Posterior cingulate gyrus (tissue), 11 donors: ENCODE measurements at regions not wholly inside any gene's neighbourhood (a gene's known extent, or its start where the extent isn't known, plus 50 kb on each side); places are given as distances from the start of the nearest gene placed in this dataset.
A peak's percentile ranks its signal among the peaks of the same experiment; 100 is the strongest.
"Not testable (repeated sequence)": the region's sequence is repeated elsewhere in the genome, so short reads cannot be mapped to it uniquely, and the experiment has no call there.

ENCODE experiments used
- DNase-seq, 10 donors: peaks; one replicate each; pipeline versions ENCODE4 v3.0.0 to v3.0.0-alpha.2; 2020 to 2021; ENCODE audit warnings: mixed read lengths in 3 of 10
- intact Hi-C: fragments of 100-400 bp; cut with DNase I; formaldehyde crosslinking; loops from one replicate; pipeline ENCODE4 v1.15.1; 2023

DNA sequence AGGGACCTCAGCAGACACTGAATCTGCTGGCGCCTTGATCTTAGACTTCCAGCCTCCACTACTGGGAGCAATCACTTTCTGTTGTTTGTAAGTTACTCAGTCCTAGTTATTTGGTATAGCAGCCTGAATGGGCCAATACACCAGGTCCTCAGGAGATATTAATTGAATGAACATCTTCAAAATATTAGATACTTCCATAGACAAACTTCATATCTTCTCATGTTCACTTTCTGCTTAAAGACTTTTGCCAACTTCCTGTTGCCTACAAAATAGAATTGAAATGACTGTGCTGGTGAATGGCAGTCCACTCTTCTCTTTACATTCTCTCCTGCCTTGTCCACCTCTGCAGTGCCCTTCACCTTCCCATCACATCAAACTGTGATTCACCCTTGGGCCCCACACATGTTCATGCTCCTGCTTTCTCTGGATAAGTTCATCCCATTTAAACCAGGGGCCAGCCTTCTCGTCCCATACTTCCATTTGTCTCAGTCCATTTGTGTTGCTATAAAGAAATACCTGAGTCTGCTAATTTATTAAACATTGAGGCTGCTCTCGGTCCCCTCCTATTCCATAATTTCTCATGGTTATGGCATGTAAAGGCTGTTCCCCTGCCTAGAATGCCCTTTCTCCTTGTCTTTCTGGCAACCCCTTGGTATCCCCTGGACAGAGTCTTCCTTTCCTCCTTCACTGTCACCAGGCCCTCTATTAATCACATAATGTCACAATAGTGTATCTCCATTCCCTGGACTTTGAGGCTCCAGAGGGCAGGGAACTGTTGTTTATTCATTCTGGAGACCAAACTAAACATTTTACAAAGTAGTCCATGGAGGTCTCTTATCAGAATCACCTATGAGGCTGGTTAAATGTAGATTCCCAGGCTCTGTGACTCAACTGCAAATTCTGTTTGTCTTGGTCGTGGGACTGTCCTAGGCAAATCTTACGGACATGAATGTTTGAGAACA is 148.3 kb upstream of the TMEM170B start:
- intact Hi-C loops: no loop called here
- no peak for DNase-seq

DNA sequence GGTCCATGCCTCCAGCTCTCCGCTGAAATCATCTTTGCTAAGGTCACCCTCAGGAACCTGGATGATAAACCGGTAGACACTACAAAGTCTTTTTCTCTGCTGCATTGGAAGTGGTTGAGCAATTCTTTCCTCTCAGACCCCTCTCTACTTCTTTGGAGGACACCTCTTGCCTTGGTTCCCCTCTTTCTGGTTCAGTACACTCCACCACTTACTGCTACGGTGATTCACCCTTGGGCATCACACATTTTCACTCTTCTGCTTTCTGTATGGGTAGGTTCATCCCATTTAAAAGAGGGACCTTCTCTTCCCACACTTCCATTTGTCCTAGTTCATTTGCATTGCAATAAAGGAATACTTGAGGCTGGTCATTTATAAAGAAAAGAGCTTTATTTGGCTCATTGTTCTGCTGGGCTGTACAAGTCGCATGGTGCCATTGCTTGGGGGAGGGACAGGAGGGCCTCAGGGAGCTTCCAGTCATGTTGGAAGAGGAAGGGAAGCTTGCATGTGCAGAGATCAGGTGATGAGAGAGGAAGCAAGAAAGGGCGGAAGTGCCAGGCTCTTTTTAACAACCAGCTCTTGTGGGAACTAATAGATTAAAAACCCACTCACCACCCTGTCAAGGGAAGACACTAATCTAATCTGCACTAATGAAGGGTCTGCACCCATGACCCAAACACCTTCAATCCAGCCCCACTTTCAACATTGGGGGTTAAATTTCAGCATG is 149.7 kb upstream of the TMEM170B start:
- no peak for DNase-seq
- intact Hi-C loops: no loop called here

DNA sequence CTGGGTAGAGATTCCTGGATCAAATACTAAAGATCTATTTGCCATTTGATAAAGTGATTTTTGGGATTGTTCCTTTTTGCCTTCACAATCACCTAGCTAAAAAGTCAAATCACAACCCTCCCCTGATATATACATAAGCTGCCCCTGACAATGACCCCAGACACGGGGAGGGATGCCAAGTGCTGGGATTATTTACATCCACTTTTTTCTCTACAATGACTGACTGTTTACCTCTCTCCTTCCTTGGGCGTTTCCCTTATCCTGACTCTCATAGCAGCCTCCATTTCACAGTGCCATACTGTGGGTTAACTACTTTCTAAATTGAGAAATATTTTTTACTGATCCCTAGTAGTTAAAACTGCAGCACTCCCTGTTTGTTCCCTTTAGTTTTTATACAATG is 150.8 kb upstream of the TMEM170B start:
- DNase-seq: no peak
- intact Hi-C loops: no loop called here

DNA sequence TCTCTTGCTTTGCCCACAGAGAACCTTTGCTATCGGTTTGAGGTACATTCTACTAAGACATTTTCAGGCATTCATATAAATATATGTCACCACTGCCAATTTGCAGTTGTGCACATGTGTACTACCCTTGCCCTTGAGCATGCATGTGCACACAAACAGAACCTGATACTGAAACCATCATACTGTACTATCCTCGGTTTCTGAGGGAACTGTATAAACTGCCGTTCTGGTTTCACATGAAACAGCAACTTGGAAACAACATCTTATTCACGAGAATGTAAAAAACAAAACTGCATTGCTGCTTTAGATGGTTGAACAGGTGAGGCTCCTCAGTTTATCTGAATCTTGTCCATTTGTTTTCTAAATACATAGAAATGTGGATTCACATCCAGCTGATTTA is 151.2 kb upstream of the TMEM170B start:
- no peak for DNase-seq
- intact Hi-C loops: no loop called here

DNA sequence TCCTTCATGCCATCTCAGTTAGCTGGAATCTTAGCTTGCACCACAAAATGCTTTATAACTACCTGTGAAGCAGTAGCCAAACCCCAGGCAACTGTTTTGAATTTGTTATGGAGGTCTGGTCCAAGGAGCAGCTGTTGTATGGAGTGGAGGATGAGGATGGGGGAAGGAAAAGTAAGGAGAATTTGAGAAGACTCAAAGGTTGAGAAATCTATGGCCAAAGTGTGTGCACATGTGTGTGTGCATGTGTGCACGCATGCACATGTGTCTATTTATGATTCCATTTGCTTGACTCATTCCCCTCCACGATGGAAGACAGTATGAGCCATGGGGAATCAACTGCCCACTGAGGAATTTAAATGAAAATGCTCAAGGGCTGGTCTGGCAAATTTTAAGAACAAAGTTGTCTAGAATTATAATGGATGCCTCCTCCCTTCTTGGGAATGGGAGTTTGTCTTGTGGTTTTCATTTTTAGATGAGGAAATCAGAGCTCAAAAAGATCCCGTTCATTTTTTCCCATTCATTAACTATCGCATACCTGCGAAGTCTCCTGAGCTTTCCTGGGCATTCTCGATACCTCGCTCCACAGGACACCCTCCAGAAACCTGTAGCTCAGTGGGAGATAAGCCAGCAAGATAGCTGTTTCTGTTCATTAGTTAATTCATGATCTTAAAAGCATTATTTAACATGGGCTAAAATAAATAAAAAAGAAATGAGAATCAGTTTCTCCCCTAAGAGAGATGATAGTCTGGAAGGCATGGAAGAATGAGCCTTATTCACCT is 152.3 kb upstream of the NEDD9 start:
- intact Hi-C loops: no loop called here
- no peak for DNase-seq

DNA sequence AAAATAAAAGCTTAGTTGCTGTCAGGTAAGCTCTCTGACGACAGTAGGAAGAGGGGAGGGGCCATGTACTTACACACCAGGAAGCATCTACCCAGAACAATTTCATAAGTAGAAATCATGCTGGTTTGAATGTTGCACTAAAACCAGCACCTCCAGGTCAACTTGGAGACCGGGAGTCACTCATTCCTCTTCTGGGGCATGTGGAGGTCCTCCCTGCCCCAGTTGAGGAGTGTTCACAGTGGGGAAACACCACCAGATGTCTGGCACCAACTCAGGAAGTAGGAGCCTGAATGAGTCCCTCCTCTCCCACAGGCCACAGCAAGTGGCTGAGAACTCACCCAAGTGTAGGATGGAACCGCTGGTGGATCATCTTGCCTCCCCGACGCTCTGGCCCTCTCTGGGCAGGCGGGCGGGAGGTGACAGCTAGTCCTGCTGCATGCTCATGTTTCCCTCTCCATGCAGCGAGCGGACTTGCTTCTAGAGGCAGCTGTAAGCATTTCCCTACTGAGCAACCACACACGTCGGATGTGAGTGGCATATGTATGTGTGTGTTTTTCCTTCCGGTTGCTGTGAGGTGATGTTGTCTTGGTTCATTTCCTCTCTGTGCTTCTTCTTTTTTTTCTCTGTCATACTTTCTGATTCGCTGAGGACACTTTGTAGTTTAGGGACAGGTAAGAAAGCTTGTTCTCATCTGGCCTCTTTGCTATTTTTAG is 149.5 kb upstream of the NEDD9 start:
- no peak for DNase-seq

DNA sequence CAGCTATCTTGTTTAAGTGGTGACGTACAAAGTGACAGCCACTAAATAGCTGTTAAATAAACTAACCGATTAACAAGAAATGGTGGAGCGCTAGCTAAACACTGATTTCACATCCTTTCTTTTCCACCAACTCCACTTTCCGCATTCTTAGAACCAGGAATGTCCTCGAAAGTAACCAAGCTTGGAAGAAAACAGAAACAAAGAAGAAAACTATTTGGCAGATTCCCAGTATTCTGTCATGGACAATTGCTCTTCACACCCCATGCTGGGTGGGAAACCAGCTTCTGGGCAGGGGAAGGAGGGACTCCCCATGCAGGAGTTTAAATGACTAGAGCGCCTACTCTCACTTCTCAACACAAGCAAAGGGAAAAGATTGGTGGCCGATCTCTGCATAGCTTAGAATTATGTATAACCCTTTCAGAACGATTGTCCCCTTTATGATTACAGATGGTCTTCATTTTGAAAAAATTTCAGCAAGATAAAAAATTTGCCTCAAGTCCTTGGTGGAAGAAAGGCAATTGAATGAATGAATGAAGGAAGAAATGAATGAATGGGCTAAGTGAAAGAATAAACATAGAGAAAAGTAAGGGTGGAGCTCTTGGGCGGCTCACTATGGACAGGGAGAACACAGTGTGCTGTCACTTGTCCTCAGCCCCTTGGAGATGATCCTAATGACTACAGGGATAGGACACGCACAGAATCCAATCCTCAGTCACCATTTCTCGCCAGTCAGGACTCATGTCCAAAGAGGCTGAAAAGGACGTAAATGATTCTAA is 148.7 kb upstream of the NEDD9 start:
- intact Hi-C loops: no loop called here
- DNase-seq: no peak

More for the DNA sequence above, 149.5 kb upstream of the NEDD9 start:
- intact Hi-C loops: no loop called here

DNA sequence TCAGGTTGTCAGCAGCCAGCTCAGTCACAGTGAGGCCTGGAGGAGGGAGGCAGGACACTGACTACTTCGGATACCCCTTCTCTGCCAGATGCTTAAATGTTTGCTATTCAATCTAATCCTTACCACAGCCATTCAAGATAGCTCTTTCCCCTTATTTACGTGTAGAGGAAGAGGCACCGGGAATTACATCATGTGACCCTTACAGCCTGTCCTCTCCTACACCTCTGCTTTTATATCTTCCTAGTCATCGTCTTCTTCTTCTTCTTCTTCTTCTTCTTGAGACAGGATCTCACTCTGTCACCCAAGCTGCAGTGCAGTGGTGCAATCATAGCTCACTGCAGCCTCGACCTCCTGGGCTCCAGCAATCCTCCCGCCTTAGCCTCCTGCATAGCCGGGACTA is 148.1 kb upstream of the NEDD9 start:
- intact Hi-C loops: no loop called here

DNA sequence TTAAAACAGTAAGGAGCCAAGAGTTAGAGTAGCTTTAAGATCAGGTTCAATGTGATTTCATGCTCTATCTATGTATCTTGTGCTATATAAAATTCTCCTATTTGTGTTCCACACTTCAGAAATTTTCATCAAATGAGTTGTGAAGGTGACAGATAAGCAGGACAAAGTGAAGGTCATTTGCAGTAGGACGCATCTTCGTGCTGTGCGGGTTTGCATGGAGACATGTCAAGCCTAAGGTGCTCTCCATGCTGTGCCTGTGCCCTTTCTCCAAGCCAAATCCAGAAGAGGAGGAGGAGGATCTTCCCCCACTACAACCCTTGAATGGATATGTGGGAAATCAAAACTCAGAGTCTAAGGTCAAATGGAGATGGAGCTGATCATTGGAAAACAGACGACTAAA is 147.3 kb upstream of the NEDD9 start:
- no peak for DNase-seq
- intact Hi-C loops: no loop called here

More for the DNA sequence above, 148.1 kb upstream of the NEDD9 start:
- no peak for DNase-seq

DNA sequence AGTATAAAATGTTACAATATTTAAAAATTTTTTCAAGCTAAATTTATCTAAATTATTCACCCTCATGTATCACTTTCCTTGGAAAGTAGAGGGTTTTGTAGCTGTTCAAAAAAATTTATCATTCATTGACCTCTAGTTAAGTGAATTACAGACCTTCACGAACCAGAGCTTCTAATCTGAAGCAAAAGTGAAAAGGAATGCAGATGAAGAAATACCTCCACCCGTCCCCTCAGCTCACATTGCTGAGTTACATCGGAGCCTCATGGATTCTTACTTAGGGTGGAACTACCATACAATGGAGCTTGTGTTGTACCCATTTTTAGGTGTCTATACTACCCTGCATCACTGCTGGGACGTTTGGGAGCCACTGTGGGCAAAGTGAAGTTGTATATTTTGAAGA is 146.2 kb upstream of the NEDD9 start:
- no peak for DNase-seq
- intact Hi-C loops: no loop called here

DNA sequence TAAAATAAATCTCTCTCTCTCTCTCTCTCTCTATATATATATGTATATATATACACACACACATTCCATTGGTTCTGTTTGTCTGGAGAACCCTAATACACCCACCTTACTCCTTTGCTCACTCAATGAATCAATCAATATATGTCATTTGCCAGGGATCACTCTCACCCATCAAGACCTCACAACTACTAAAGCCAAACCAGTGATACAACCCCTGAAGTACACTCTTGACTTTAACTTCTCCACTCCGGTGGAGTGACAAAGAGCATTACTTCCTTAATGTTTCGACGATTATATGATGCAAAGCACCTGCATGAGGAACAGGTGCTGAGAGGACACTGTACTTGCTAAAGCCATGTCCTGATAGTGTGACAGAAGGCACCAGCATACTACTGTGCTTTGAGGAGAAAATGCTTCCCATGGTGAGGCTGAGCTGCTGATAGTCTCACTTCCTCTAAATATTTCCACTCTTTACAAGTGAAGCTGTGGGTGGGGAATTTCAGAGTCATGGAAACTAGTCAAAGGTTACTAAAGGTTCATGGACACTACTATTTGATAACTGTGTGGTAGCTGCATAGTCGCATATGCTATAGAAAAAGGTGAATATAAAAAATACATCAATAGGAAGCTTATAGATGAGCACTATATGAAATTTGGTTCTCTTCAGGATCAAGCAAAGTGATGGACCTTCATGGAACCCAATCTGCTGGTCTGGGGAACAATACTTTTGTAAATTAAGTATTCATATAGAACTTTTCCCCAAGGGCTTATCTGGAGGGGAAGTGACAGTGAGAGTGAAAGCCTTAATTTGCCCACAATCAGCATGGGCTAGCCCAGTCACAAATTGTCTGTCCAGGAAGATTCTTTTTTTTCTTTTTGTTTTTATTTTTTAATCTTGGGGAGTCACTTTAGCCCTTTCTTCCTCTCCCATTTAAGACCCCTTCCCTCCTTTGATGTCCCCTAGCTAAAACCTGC is 141.9 kb upstream of the NEDD9 start:
- no peak for DNase-seq
- intact Hi-C loops: no loop called here

DNA sequence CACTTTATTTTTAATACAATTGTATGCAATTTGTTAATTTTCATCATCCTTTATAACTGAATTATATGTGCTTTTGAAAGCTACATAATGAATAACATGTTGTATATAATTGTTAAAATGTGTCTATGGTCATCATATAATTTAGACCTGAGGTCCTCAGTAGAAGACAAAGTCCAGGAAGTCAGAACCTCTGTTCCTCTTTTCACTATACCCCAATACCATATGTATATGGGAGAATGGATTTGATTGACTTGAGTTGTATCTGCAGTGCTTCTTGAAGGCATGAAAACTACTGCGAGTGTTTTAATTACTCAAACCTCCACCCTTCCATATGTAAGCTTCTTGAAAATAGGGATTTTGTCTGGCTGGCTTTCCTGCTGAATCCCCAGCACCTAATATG is 140.7 kb upstream of the NEDD9 start:
- intact Hi-C loops: no loop called here
- no peak for DNase-seq

DNA sequence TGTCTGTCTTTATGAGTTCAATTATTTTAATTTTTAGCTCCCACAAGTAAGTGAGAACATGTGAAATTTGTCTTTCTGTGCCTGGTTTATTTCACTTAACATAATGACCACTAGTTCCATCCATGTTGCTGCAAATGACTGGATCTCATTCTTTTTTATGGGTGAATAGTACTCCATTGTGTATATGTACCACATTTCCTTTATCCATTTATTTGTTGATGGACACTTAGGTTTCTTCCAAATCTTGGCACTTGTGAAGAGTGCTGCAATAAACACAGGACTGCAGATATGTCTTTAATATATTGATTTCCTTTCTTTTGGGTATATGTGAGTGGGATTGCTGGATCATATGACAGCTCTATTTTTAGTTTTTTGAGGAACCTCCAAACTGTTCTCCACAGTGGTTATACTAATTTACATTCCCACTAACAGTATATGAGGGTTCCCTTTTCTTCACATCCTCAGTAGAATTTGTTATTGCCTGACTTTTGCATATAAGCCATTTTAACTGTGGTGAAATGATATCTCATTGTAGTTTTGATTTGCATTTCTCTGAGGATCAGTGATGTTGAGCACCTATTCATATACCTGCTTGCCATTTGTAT is 139.8 kb upstream of the NEDD9 start:
- DNase-seq, intact Hi-C loops: not testable (repeated sequence)

DNA sequence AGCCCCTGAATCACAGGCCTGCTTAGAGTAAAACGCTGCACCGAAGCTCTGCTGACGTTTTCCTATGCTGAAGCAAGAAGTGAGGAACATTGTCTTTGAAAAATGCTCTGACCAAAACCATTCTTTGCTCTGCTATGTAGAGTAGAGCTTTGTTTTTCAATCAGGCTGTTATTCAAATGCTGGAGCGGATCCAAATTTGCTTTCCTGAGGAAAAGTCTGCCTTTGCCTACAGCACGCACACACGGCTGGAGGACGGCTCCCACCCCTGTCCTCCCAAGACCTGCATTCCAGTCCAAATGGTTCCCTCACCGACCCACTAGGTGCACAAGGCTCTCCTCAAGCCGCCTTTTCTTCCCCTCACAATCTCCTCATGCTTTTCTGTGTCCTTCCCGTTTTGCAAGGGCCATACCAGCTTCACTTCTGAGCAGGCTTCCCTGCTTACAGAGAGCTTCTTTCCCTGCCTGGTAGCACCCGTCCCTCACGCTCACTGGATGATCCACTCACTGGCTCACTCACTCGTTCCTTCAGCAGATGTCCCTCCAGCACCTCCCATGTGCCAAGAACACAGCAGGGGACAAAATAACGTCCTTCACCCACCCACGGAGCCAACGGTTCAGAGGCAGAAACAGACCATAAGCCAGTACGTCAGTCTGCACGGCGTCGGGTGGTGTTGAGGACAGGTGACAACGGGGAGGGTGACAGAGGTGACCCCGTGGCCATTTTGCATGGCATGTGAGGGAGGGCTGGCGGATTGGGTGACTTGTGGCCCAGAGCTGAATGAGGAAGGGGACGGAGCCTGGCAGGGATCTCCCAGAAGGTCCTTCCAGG is 137.9 kb upstream of the NEDD9 start:
- DNase-seq: peak in 3 of 10 donors; percentile 13 to 82 (median 71)
- intact Hi-C loops: no loop called here

DNA sequence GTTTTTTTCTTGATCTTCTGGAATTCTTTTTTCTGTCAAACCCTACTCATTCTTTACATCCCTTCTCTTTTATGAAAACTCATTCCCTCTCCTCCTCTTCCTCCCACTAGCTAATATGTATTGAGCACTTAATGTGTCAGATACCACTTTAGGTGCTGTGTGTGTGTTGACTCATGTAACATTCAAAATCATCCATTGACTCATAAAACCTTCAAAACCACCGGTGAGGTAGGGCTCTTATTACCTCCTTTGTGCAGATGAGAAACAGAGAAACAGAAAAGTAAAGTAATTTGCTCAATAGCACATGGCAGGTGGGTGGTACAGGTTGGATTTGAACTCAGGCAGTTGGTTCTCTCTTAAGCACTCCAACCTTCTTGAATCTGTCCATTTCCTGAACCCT is 136.3 kb upstream of the NEDD9 start:
- DNase-seq: no peak
- intact Hi-C loops: no loop called here

DNA sequence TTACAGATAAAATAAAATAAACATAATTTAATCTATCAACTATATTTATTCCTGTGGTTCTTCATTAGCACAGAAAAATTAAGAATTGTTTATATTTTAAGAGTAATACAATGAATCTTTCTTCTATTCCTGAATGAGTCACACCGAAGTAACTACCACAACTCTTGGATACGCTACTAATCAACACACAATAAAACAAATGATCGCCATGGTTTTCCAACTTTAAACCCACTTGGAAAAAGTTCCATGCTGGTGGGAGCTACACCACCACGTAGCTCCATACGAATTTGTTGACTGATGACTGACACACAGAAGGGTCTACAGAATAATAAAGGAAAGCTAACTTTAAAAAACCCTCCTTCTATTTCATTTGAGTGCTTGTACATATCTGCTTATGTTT is 135.8 kb upstream of the NEDD9 start:
- DNase-seq: no peak
- intact Hi-C loops: no loop called here

DNA sequence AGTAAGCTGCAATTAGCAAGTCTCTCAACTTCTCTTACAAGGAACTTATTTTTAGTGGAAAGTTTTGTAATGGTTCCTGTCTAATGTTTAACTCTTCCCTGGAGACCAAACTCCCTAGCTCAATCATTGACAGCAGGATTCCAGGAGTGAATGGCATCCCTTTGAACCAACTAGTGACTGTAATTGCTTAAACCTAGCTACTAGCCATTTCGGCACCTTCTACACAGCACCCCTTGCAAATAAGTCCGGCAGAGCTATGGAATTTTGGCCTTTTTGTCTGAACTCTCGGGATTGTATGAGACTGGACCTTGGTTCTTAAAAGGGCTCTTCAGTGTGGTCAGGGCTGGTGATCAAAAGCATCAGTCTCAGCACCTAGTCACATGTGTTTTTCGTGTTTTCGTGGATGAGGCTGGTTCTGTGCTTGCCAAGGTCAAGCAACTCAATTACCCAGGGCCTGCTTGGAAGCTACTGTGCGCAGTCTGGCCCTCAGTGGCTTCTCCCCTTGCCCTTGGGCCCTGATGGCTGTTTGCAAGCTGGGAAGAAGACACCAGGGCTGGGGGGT is 135.3 kb upstream of the NEDD9 start:
- no peak for DNase-seq
- intact Hi-C loops: no loop called here
